Activated T-cell treated with anti-CD3 and anti-CD28 coated beads, Interleukin-2, amount 50 U/mL, for 72 hours (primary cell): ENCODE measurements at regions not wholly inside any gene's neighbourhood (a gene's known extent, or its start where the extent isn't known, plus 50 kb on each side); places are given as distances from the start of the nearest gene placed in this dataset.
"Not testable (repeated sequence)": the region's sequence is repeated elsewhere in the genome, so short reads cannot be mapped to it uniquely, and the experiment has no call there.

Experiments used
- ATAC-seq, 2 donors: fragments of 150-1000 bp; cut with Tn5 transposase; replicated peaks in 1 of 2; 2 replicates each; pipeline ENCODE4 v1.10.0; 2021; ENCODE audit warnings: moderate library complexity in 2 of 2, mild to moderate bottlenecking in 1 of 2
- DNase-seq, 2 donors: peaks; one replicate each; pipeline ENCODE4 v3.0.0; 2021 to 2022; ENCODE audit warnings: mixed read lengths in 1 of 2
- H3K27ac Mint-ChIP-seq: one replicate; pipeline ENCODE4 v1.8.0; 2022; ENCODE audit warnings: mild to moderate bottlenecking, moderate library complexity, mixed read lengths
- H3K27me3 Mint-ChIP-seq: one replicate; pipeline ENCODE4 v1.8.0; 2022; ENCODE audit warnings: low read depth, mixed read lengths
- H3K36me3 Mint-ChIP-seq, 2 donors: one replicate each; pipeline ENCODE4 v1.8.0; 2022; ENCODE audit warnings: mixed read lengths in 2 of 2, mild to moderate bottlenecking in 1 of 2; ENCODE audit not compliant: insufficient read depth in 2 of 2
- H3K4me1 Mint-ChIP-seq: one replicate; pipeline ENCODE4 v1.8.0; 2022; ENCODE audit warnings: low read depth, mixed read lengths
- H3K4me3 Mint-ChIP-seq, 2 donors: one replicate each; pipeline ENCODE4 v1.8.0; 2022; ENCODE audit warnings: mild to moderate bottlenecking in 2 of 2, mixed read lengths in 2 of 2, moderate library complexity in 2 of 2
- H3K9me3 Mint-ChIP-seq, 2 donors: one replicate each; pipeline ENCODE4 v1.8.0; 2022; ENCODE audit warnings: mixed read lengths in 2 of 2

DNA sequence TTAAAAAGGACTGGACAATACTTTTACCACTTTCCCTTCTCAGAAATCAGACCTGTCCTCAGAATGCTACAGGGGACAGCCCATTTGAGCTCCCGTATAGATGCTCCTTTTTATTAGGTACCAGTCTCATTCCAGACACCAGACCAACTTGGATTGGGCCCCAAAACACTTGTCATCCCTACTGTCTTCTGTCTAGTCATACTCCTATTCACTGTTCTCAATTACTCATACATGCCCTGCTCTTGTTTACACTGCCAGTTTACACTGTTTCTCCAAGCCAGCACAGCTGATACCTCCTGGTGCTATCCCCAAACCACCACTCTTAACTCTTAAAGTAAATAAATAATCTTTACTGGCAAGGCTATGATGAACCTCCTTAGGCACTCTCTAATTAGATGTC lies 1026.4 kb upstream of the PCDH10 start:
- H3K27me3 Mint-ChIP-seq, DNase-seq, H3K36me3 Mint-ChIP-seq, H3K27ac Mint-ChIP-seq, ATAC-seq, H3K4me3 Mint-ChIP-seq, H3K4me1 Mint-ChIP-seq: not testable (repeated sequence)
- H3K9me3 Mint-ChIP-seq: peaks cover 8 to 15% of the 10 kb centered on the region in 2 donors

DNA sequence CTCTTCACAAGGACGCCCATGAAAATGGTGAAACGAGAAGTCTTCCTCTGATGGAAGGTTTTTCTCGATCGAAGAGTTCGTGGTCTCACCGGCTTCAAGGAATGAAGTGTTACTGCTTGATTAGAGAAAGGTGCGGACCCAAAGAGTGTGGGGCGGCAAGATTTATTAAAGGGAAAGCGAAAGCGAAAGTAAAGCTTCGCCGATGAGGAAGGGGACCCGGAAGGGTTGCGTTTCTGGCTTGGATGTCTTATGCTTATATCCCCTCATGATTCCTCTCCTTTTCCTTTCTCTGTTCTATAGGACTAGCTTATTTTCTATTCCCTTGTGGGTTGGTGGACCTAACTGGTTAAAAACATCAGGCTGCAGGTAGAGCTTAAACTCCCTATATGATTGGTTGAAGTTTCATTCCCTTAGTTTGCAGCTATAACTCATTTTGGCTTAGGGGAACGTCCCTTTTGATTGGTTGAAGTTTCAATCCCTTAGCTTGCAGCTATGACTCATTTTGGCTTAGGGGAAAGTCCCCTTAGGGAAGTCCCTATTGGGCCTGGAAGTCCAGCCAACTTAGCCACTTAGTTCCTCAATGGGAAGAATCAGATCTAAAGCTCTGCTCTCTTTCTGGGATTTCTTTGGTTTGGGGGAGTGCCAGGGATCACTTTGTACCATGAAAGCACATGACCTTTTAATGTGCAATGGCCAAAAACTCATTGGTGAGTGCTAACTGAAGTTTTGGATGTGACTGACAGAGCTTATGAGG lies 1025.0 kb upstream of the PCDH10 start:
- peak overlapping the region in 1 of 2 donors; percentile 65 for H3K4me3 Mint-ChIP-seq
- H3K36me3 Mint-ChIP-seq: no peaks in the 10 kb centered on the region
- DNase-seq: no peak
- peaks cover 7 to 12% of the 10 kb centered on the region in 2 donors for H3K9me3 Mint-ChIP-seq
- H3K27me3 Mint-ChIP-seq: no peaks in the 10 kb centered on the region
- H3K27ac Mint-ChIP-seq: peak overlapping the region; percentile 87
- H3K4me1 Mint-ChIP-seq: peaks cover 5% of the 10 kb centered on the region
- ATAC-seq: no peak

GRCh38 chr4:132124624-132124974 lies 1024.5 kb upstream of the PCDH10 start:
- Mint-ChIP-seq H3K27me3 (no peaks in the 10 kb centered on the region), H3K27ac (no peak overlapping the region), H3K9me3 (peaks cover 2 to 9% of the 10 kb centered on the region in 2 donors), H3K36me3 (no peaks in the 10 kb centered on the region), H3K4me1 (peaks cover 5% of the 10 kb centered on the region), H3K4me3 (no peak overlapping the region)
- no peak for DNase-seq
- ATAC-seq: no peak

DNA sequence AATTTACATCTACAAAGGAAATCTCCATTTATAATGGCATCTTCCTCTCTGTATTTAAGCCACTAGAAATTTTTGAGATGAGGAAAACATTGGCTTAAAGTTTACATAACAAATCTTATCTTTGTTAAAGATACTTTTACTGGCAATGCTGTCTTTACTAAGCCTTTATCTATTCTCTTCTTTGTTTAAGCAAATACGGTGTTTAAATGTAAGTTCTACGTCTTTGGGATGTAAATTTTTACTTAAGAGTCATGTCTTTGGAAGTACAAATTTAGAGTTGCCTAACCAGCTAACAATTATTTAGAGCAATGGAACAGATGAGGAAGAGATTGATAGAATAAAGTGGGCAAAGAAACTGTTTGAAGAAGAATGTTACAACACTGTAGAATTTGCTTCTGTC lies 1024.0 kb upstream of the PCDH10 start:
- H3K36me3 Mint-ChIP-seq: no peaks in the 10 kb centered on the region
- H3K27me3 Mint-ChIP-seq: no peaks in the 10 kb centered on the region
- peaks cover 2 to 9% of the 10 kb centered on the region in 2 donors for H3K9me3 Mint-ChIP-seq
- H3K27ac Mint-ChIP-seq: no peak overlapping the region
- no peak for DNase-seq
- peaks cover 5% of the 10 kb centered on the region for H3K4me1 Mint-ChIP-seq
- no peak for ATAC-seq
- H3K4me3 Mint-ChIP-seq: no peak overlapping the region

- no peaks in the 10 kb centered on the region for H3K27me3 Mint-ChIP-seq
- H3K9me3 Mint-ChIP-seq: peaks cover 1 to 4% of the 10 kb centered on the region in 2 donors
- no peaks in the 10 kb centered on the region for H3K36me3 Mint-ChIP-seq
- no peak for ATAC-seq
- H3K4me3 Mint-ChIP-seq: no peak overlapping the region
- no peak overlapping the region for H3K27ac Mint-ChIP-seq
- no peaks in the 10 kb centered on the region for H3K4me1 Mint-ChIP-seq
- no peak for DNase-seq
Observed at GRCh38 chr4:132132433-132132832, 1016.7 kb upstream of the PCDH10 start.

DNA sequence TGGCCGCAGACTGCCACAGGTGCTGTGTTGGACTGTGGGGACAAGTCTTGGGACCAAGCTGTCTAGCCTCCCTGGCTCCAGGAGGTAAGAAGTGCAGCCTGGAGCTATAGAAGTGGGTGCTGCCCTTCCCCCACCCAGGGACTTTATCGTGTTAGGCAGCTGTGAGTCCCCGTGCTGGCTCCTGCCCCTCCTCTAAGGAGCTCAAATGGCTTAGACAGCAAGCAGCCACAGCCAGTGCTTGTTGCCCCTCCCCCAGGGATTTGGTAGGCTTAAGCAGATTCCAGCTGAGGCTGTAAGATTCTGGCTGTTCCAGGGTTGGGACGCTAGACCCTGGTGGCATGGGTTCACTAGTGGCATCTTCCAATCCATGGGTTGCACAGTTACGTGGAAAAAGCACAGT lies 979.4 kb upstream of the PCDH10 start:
- no peak overlapping the region for H3K27ac Mint-ChIP-seq
- no peaks in the 10 kb centered on the region for H3K4me1 Mint-ChIP-seq
- DNase-seq (no peak), ATAC-seq (no peak)
- no peaks in the 10 kb centered on the region for H3K27me3 Mint-ChIP-seq
- H3K36me3 Mint-ChIP-seq: peaks cover 0 to 2% of the 10 kb centered on the region in 2 donors
- no peak overlapping the region for H3K4me3 Mint-ChIP-seq
- H3K9me3 Mint-ChIP-seq: peaks cover 11 to 19% of the 10 kb centered on the region in 2 donors

GRCh38 chr4:132180020-132180427 lies 969.1 kb upstream of the PCDH10 start:
- no peaks in the 10 kb centered on the region for H3K27me3 Mint-ChIP-seq
- H3K27ac Mint-ChIP-seq: no peak overlapping the region
- H3K9me3 Mint-ChIP-seq: peaks cover 0 to 3% of the 10 kb centered on the region in 2 donors
- H3K4me3 Mint-ChIP-seq: no peak overlapping the region
- DNase-seq: no peak
- no peak for ATAC-seq
- no peaks in the 10 kb centered on the region for H3K36me3 Mint-ChIP-seq
- H3K4me1 Mint-ChIP-seq: no peaks in the 10 kb centered on the region

DNA sequence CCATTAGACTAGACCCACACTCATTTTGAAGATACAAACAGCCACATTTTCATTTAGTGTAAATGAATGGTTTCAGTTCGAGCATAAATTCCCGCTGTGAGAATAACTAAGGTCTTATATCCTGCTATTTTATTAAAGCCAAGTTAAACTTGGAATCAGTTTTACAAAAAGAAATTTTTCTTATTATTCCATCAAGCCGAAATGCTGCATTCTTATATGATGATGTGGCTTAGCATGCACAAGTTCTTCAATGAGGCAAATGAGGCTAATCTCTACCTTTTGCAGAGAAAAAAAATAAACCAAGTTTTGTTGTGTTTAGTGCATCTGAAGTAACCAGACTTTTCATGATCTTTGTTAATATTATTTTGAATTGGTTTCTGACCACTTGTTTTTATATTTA lies 953.9 kb upstream of the PCDH10 start:
- DNase-seq (no peak), ATAC-seq (no peak)
- peaks cover 3 to 4% of the 10 kb centered on the region in 2 donors for H3K9me3 Mint-ChIP-seq
- H3K4me3 Mint-ChIP-seq: no peak overlapping the region
- no peaks in the 10 kb centered on the region for H3K36me3 Mint-ChIP-seq
- H3K27ac Mint-ChIP-seq: no peak overlapping the region
- H3K27me3 Mint-ChIP-seq: no peaks in the 10 kb centered on the region
- H3K4me1 Mint-ChIP-seq: no peaks in the 10 kb centered on the region

DNA sequence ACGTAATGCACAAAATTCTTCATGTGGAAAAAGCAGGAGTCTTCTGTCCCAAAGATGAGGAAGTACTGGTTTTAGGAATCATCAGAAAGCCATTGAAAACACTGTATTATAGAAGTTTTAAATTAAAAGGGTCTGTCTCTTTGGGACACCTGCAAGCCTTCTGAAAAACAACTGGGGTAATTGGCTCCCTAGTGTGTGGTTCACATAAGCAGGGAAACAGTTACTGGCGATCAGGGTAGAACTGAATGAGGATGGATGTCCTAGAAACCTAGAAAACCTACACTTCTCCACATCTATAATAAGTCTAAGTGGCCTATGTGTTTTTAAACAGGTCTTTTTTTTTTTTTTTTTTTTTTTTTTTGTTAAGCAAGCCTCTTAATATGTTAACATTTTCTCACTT lies 945.5 kb upstream of the PCDH10 start:
- ATAC-seq: no peak
- no peaks in the 10 kb centered on the region for H3K36me3 Mint-ChIP-seq
- no peaks in the 10 kb centered on the region for H3K27me3 Mint-ChIP-seq

GRCh38 chr4:132214519-132214918 lies 934.6 kb upstream of the PCDH10 start:
- Mint-ChIP-seq H3K27me3 (no peaks in the 10 kb centered on the region), H3K4me1 (no peaks in the 10 kb centered on the region), H3K9me3 (peaks cover 0 to 2% of the 10 kb centered on the region in 2 donors), H3K36me3 (no peaks in the 10 kb centered on the region), H3K27ac (no peak overlapping the region), H3K4me3 (no peak overlapping the region)
- ATAC-seq: no peak
- DNase-seq: no peak

More for the DNA sequence above, 945.5 kb upstream of the PCDH10 start:
- Mint-ChIP-seq H3K4me1 (no peaks in the 10 kb centered on the region), H3K27ac (no peak overlapping the region), H3K4me3 (no peak overlapping the region), H3K9me3 (peaks cover 2% of the 10 kb centered on the region in 2 donors)
- DNase-seq: no peak

DNA sequence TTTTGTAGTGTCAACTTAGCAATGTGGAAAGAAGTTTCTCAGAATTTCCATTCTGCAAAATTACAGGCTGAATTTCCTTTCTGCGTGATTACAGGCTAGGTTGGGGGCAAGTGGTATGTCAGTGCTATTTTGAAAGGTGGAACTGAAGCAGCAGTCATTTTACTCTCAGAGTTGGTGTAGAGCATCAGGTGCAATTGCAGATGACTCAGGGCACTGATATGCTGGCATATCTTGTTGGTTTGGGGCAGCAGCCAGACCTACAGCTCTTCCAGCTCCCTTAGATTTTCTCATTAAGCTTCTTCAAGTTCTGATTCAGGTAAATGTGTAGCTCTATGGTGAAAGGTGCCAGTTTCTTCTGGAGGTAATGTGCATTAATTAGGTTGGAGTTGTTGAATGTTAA lies 930.7 kb upstream of the PCDH10 start:
- DNase-seq (no peak), ATAC-seq (no peak)
- H3K27me3 Mint-ChIP-seq: no peaks in the 10 kb centered on the region
- H3K9me3 Mint-ChIP-seq: peaks cover 0 to 4% of the 10 kb centered on the region in 2 donors
- no peaks in the 10 kb centered on the region for H3K36me3 Mint-ChIP-seq
- H3K4me3 Mint-ChIP-seq: no peak overlapping the region
- H3K27ac Mint-ChIP-seq: no peak overlapping the region
- no peaks in the 10 kb centered on the region for H3K4me1 Mint-ChIP-seq

DNA sequence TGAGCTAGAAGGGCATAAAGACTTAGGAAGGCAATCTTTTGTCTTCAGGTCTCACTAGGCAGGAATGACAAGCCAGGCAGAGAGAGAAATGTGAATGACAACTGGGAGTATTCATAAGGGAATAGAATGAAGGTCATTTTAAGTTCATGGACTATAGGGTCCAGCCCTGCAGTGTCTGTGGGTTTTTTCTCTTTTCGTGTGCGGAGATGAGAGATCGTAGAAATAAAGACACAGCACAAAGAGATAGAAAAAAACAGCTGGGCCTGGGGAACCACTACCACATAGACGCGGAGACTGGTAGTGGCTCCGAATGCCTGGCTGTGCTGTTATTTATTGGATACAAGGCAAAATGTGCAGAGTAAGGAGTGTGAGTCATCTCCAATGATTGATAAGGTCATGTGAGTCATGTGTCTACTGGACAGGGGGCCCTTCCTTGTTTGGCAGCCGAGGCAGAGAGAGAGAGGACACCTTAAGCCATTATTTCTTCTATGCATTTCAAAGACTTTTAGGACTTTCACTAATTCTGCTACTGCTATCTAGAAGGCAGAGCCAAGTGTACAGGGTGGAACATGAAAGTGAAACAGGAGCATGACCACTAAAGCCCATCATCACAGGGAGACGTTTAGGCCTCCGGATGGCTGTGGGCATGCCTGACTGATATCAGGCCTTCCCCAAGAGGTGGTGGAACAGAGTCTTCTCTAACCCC lies 921.8 kb upstream of the PCDH10 start:
- DNase-seq: no peak
- Mint-ChIP-seq H3K9me3 (peaks cover 0 to 10% of the 10 kb centered on the region in 2 donors), H3K4me3 (no peak overlapping the region), H3K27ac (no peak overlapping the region), H3K27me3 (no peaks in the 10 kb centered on the region), H3K36me3 (no peaks in the 10 kb centered on the region), H3K4me1 (no peaks in the 10 kb centered on the region)
- ATAC-seq: no peak

- not testable (repeated sequence) for H3K4me3 Mint-ChIP-seq, ATAC-seq
- H3K9me3 Mint-ChIP-seq: peaks cover 0 to 12% of the 10 kb centered on the region in 2 donors
Observed at GRCh38 chr4:132227857-132228165, 921.3 kb upstream of the PCDH10 start.

GRCh38 chr4:132228676-132229075 lies 920.4 kb upstream of the PCDH10 start:
- Mint-ChIP-seq H3K9me3 (peaks cover 0 to 12% of the 10 kb centered on the region in 2 donors), H3K4me3 (no peak overlapping the region), H3K27ac (no peak overlapping the region), H3K4me1 (no peaks in the 10 kb centered on the region), H3K36me3 (no peaks in the 10 kb centered on the region), H3K27me3 (no peaks in the 10 kb centered on the region)
- ATAC-seq (no peak), DNase-seq (no peak)

More at GRCh38 chr4:132227857-132228165, 921.3 kb upstream of the PCDH10 start:
- DNase-seq: peak; percentile 0 to 3
- H3K27ac Mint-ChIP-seq, H3K4me1 Mint-ChIP-seq, H3K36me3 Mint-ChIP-seq, H3K27me3 Mint-ChIP-seq: not testable (repeated sequence)
